ENCODE measurements at regions not wholly inside any gene's neighbourhood (a gene's known extent, or its start where the extent isn't known, plus 50 kb on each side); places are given as distances from the start of the nearest gene placed in this dataset.

- no peak for TF ChIP-seq SNAI2 (CRISPR knock-in tag; IDR thresholded peaks at IDR 0.05)
- no peak for TF ChIP-seq ZFP30 (CRISPR knock-in tag; IDR thresholded peaks at IDR 0.05)
- TF ChIP-seq ZNF565 (CRISPR knock-in tag; conservative IDR thresholded peaks at IDR 0.05; ENCODE audit: low read depth), result no peak
- TF ChIP-seq ZC3H10 (CRISPR knock-in tag; IDR thresholded peaks at IDR 0.05), result no peak
- no peak for TF ChIP-seq POU6F1 (CRISPR knock-in tag; IDR thresholded peaks at IDR 0.05; ENCODE audit: borderline replicate concordance, low read depth)
- no peak for TF ChIP-seq ARNTL (CRISPR knock-in tag; IDR thresholded peaks at IDR 0.05; ENCODE audit: borderline replicate concordance, low read depth)
- no peak for ATAC-seq
Measured at GRCh38 chr6:90446164-90446563, 140.7 kb downstream of the MAP3K7 start.

GRCh38 chr6:90445533-90446108, 141.3 kb downstream of the MAP3K7 start:
- TF ChIP-seq ZNF70 (CRISPR knock-in tag; IDR thresholded peaks at IDR 0.05), result no peak
- no peak for TF ChIP-seq ZFP3 (CRISPR knock-in tag; IDR thresholded peaks at IDR 0.05)
- no peak for TF ChIP-seq TCF4 (CRISPR knock-in tag; IDR thresholded peaks at IDR 0.05; ENCODE audit: borderline replicate concordance)
- TF ChIP-seq ZNF565 (CRISPR knock-in tag; conservative IDR thresholded peaks at IDR 0.05; ENCODE audit: low read depth), result no peak
- no peak for TF ChIP-seq ESRRG (CRISPR knock-in tag; IDR thresholded peaks at IDR 0.05)
- no peak for TF ChIP-seq POU6F1 (CRISPR knock-in tag; IDR thresholded peaks at IDR 0.05; ENCODE audit: borderline replicate concordance, low read depth)
- no peak for TF ChIP-seq CSDC2 (CRISPR knock-in tag; IDR thresholded peaks at IDR 0.05)
- TF ChIP-seq RARB (CRISPR knock-in tag; IDR thresholded peaks at IDR 0.05), result no peak
- no peak for TF ChIP-seq PPARA (CRISPR knock-in tag; IDR thresholded peaks at IDR 0.05; ENCODE audit: borderline replicate concordance)
- TF ChIP-seq GLIS3 (CRISPR knock-in tag; IDR thresholded peaks at IDR 0.05), result no peak
- TF ChIP-seq PATZ1 (CRISPR knock-in tag; IDR thresholded peaks at IDR 0.05; ENCODE audit: borderline replicate concordance), result no peak
- TF ChIP-seq ZNF8 (CRISPR knock-in tag; IDR thresholded peaks at IDR 0.05), result no peak
- no peak for TF ChIP-seq ZC3H10 (CRISPR knock-in tag; IDR thresholded peaks at IDR 0.05)
- no peak for TF ChIP-seq ARNTL (CRISPR knock-in tag; IDR thresholded peaks at IDR 0.05; ENCODE audit: borderline replicate concordance, low read depth)
- no peak for ATAC-seq

GRCh38 chr6:90444160-90444714, 142.6 kb downstream of the MAP3K7 start:
- ATAC-seq, result no peak
- TF ChIP-seq SNAI2 (CRISPR knock-in tag; IDR thresholded peaks at IDR 0.05), result no peak
- TF ChIP-seq ZC3H10 (CRISPR knock-in tag; IDR thresholded peaks at IDR 0.05), result no peak
- TF ChIP-seq CREB5 (CRISPR knock-in tag; IDR thresholded peaks at IDR 0.05; ENCODE audit: low read depth), result no peak
- no peak for TF ChIP-seq ZNF8 (CRISPR knock-in tag; IDR thresholded peaks at IDR 0.05)
- no peak for TF ChIP-seq TCF4 (CRISPR knock-in tag; IDR thresholded peaks at IDR 0.05; ENCODE audit: borderline replicate concordance)

- no peak for ATAC-seq
- TF ChIP-seq GLIS3 (CRISPR knock-in tag; IDR thresholded peaks at IDR 0.05) (no peak), ZNF70 (CRISPR knock-in tag; IDR thresholded peaks at IDR 0.05) (no peak), CREB5 (CRISPR knock-in tag; IDR thresholded peaks at IDR 0.05; ENCODE audit: low read depth) (no peak), CSRNP3 (CRISPR knock-in tag; IDR thresholded peaks at IDR 0.05) (no peak), ZC3H10 (CRISPR knock-in tag; IDR thresholded peaks at IDR 0.05) (no peak), PPARA (CRISPR knock-in tag; IDR thresholded peaks at IDR 0.05; ENCODE audit: borderline replicate concordance) (no peak), BACH2 (CRISPR knock-in tag; IDR thresholded peaks at IDR 0.05; ENCODE audit: borderline replicate concordance) (no peak), ARNTL (CRISPR knock-in tag; IDR thresholded peaks at IDR 0.05; ENCODE audit: borderline replicate concordance, low read depth) (no peak), CSDC2 (CRISPR knock-in tag; IDR thresholded peaks at IDR 0.05) (no peak), ESRRG (CRISPR knock-in tag; IDR thresholded peaks at IDR 0.05) (no peak), TOX (CRISPR knock-in tag; IDR thresholded peaks at IDR 0.05; ENCODE audit: borderline replicate concordance) (no peak), SNAI2 (CRISPR knock-in tag; IDR thresholded peaks at IDR 0.05) (no peak), OSR1 (CRISPR knock-in tag; IDR thresholded peaks at IDR 0.05) (no peak), ZNF8 (CRISPR knock-in tag; IDR thresholded peaks at IDR 0.05) (no peak)
Measured at GRCh38 chr6:90442366-90442765, 144.5 kb downstream of the MAP3K7 start.

Measured in SK-N-SH treated with all-trans-retinoic acid at 6 μM for 48 hours (cell line).